ENCODE measurements at regions not wholly inside any gene's neighbourhood (a gene's known extent, or its start where the extent isn't known, plus 50 kb on each side); places are given as distances from the start of the nearest gene placed in this dataset.

GRCh38 chr5:133782736-133783135 is 170.4 kb upstream of the FSTL4 start:
- no peak for TF ChIP-seq ESRRG (CRISPR knock-in tag; IDR thresholded peaks at IDR 0.05)
- no peak for TF ChIP-seq ZNF8 (CRISPR knock-in tag; IDR thresholded peaks at IDR 0.05)
- no peak for TF ChIP-seq ARNTL (CRISPR knock-in tag; IDR thresholded peaks at IDR 0.05; ENCODE audit: borderline replicate concordance, low read depth)
- TF ChIP-seq POU6F1 (CRISPR knock-in tag; IDR thresholded peaks at IDR 0.05; ENCODE audit: borderline replicate concordance, low read depth) = no peak
- no peak for TF ChIP-seq PATZ1 (CRISPR knock-in tag; IDR thresholded peaks at IDR 0.05; ENCODE audit: borderline replicate concordance)
- no peak for TF ChIP-seq RARB (CRISPR knock-in tag; IDR thresholded peaks at IDR 0.05)
- TF ChIP-seq GLIS3 (CRISPR knock-in tag; IDR thresholded peaks at IDR 0.05) = no peak
- TF ChIP-seq ZFP3 (CRISPR knock-in tag; IDR thresholded peaks at IDR 0.05) = no peak
- no peak for TF ChIP-seq CSDC2 (CRISPR knock-in tag; IDR thresholded peaks at IDR 0.05)
